Kidney (tissue), 13 donors: ENCODE measurements at regions not wholly inside any gene's neighbourhood (a gene's known extent, or its start where the extent isn't known, plus 50 kb on each side); places are given as distances from the start of the nearest gene placed in this dataset.
A peak's percentile ranks its signal among the peaks of the same experiment; 100 is the strongest.

Source experiments
- DNase-seq, 5 donors: peaks; one replicate each; pipeline ENCODE4 v3.0.0-alpha.2; 2013 to 2020
- FAIRE-seq: peaks from 2 replicates; lab custom pipeline; 2012; peaks lifted over from hg19 to GRCh38; lab: Jason Lieb, UNC
- H3K27ac ChIP-seq, 2 donors: one replicate each; pipeline ENCODE4 v1.7.0; 2013; ENCODE audit warnings: low read depth in 2 of 2, low read length in 2 of 2, inconsistent platforms in 1 of 2
- H3K27me3 ChIP-seq: one replicate; pipeline ENCODE4 v1.7.1; 2013; ENCODE audit warnings: low read length, inconsistent platforms; ENCODE audit not compliant: control insufficient read depth, insufficient read depth
- H3K36me3 ChIP-seq, 3 donors: one replicate each; pipeline versions ENCODE4 v1.7.0 to v1.7.1; 2013; ENCODE audit warnings: low read length in 3 of 3, control low read depth in 1 of 3, inconsistent platforms in 1 of 3; ENCODE audit not compliant: insufficient read depth in 3 of 3, control insufficient read depth in 2 of 3
- H3K4me1 ChIP-seq, 3 donors: one replicate each; pipeline versions ENCODE4 v1.7.0 to v1.7.1; 2013; ENCODE audit warnings: low read length in 3 of 3, inconsistent platforms in 1 of 3, low read depth in 1 of 3; ENCODE audit not compliant: control insufficient read depth in 2 of 3, insufficient read depth in 2 of 3
- H3K4me3 ChIP-seq, 3 donors: one replicate each; pipeline versions ENCODE4 v1.7.0 to v1.8.1; 2013; ENCODE audit warnings: low read length in 3 of 3, control low read depth in 1 of 3, inconsistent platforms in 1 of 3
- H3K9ac ChIP-seq, 3 donors: one replicate each; pipeline versions ENCODE4 v1.7.0 to v1.7.1; 2013; ENCODE audit warnings: low read length in 3 of 3, control low read depth in 1 of 3, inconsistent platforms in 1 of 3
- H3K9me3 ChIP-seq, 3 donors: one replicate each; pipeline versions ENCODE4 v1.7.0 to v1.7.1; 2013; ENCODE audit warnings: low read length in 3 of 3, control low read depth in 1 of 3, inconsistent platforms in 1 of 3; ENCODE audit not compliant: control insufficient read depth in 2 of 3, insufficient read depth in 1 of 3
- intact Hi-C: fragments of 100-400 bp; cut with DNase I; formaldehyde crosslinking; loops from one replicate; pipeline ENCODE4 v1.11.1; 2022
- TF ChIP-seq, protein P1 (sequence below): IDR thresholded peaks from 3 replicates; pipeline ENCODE4 v1.5.1; 2012; ENCODE audit warnings: mild to moderate bottlenecking, moderate library complexity, borderline replicate concordance; ENCODE audit not compliant: insufficient read depth; ENCODE audit errors: extremely low read depth
- donor health status: control.
- donor health status: control.
- donor health status: control.
- donor health status: control.
- donor health status: control.
- donor health status: DM: yes; HTN: yes; CAD: no.
- donor health status: Normal renal cell carcinoma (clear cell type).

DNA sequence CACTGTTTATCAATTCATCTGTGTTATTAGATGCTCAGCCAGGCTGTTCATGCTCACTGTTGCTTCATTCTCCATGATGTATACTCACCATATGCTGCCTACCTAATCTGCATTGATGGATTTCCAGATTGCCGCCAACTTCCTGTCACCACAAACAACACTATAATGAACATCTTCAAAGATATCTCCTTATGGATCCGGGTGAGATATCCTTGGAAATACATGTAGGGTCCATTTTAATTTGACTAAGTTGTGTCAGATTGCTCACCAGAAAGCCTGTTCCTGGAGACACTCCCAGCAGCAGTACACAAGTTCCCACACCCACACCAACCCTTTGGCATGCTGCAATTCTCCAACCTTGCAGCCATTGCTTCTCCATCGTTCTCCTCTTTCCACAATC is 547.5 kb upstream of the TNP1 start:
- peaks cover 2 to 12% (median 7%) of the 10 kb centered on the region in 3 donors for H3K4me1 ChIP-seq
- H3K36me3 ChIP-seq = no peaks in the 10 kb centered on the region
- no peaks in the 10 kb centered on the region for H3K27me3 ChIP-seq
- no peak overlapping the region for H3K4me3 ChIP-seq
- H3K27ac ChIP-seq = no peak overlapping the region
- H3K9ac ChIP-seq = no peak overlapping the region
- FAIRE-seq (no peak), DNase-seq (no peak)
- intact Hi-C loops = no loop called here
- TF ChIP-seq, protein P1, sequence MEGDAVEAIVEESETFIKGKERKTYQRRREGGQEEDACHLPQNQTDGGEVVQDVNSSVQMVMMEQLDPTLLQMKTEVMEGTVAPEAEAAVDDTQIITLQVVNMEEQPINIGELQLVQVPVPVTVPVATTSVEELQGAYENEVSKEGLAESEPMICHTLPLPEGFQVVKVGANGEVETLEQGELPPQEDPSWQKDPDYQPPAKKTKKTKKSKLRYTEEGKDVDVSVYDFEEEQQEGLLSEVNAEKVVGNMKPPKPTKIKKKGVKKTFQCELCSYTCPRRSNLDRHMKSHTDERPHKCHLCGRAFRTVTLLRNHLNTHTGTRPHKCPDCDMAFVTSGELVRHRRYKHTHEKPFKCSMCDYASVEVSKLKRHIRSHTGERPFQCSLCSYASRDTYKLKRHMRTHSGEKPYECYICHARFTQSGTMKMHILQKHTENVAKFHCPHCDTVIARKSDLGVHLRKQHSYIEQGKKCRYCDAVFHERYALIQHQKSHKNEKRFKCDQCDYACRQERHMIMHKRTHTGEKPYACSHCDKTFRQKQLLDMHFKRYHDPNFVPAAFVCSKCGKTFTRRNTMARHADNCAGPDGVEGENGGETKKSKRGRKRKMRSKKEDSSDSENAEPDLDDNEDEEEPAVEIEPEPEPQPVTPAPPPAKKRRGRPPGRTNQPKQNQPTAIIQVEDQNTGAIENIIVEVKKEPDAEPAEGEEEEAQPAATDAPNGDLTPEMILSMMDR = no peak
- no peaks in the 10 kb centered on the region for H3K9me3 ChIP-seq

- H3K4me3 ChIP-seq = no peak overlapping the region
- intact Hi-C loops = no loop called here
- DNase-seq = no peak
- no peak overlapping the region for H3K27ac ChIP-seq
- no peaks in the 10 kb centered on the region for H3K9me3 ChIP-seq
- H3K27me3 ChIP-seq = no peaks in the 10 kb centered on the region
- no peak for FAIRE-seq
- TF ChIP-seq, protein P1 = no peak
- H3K36me3 ChIP-seq = no peaks in the 10 kb centered on the region
- H3K4me1 ChIP-seq = peaks cover 0 to 5% (median 0%) of the 10 kb centered on the region in 3 donors
- H3K9ac ChIP-seq = no peak overlapping the region
Measured at GRCh38 chr2:217404236-217404760, 544.4 kb upstream of the TNP1 start.

GRCh38 chr2:217402761-217403383 is 543.0 kb upstream of the TNP1 start:
- H3K36me3 ChIP-seq = no peaks in the 10 kb centered on the region
- no peaks in the 10 kb centered on the region for H3K9me3 ChIP-seq
- no peak overlapping the region for H3K4me3 ChIP-seq
- intact Hi-C loops = no loop called here
- peak in 4 of 5 donors; percentile 37 to 87 (median 54) for DNase-seq
- H3K9ac ChIP-seq = no peak overlapping the region
- FAIRE-seq = no peak
- no peaks in the 10 kb centered on the region for H3K27me3 ChIP-seq
- H3K4me1 ChIP-seq = peaks cover 0 to 8% (median 0%) of the 10 kb centered on the region in 3 donors
- TF ChIP-seq, protein P1 = no peak
- H3K27ac ChIP-seq = no peak overlapping the region
